ENCODE measurements at regions not wholly inside any gene's neighbourhood (a gene's known extent, or its start where the extent isn't known, plus 50 kb on each side); places are given as distances from the start of the nearest gene placed in this dataset.

- TF ChIP-seq EZH2 (IDR thresholded peaks at IDR 0.05; ENCODE audit: insufficient read depth, poor library complexity, severe bottlenecking) (no peak), EZH2phosphoT487 (IDR thresholded peaks at IDR 0.05; ENCODE audit: insufficient read depth, low read depth) (no peak)
These were observed 692.8 kb upstream of the CDH18 start for GRCh38 chr5:20680718-20681302.
